ENCODE measurements at regions not wholly inside any gene's neighbourhood (a gene's known extent, or its start where the extent isn't known, plus 50 kb on each side); places are given as distances from the start of the nearest gene placed in this dataset.

DNA sequence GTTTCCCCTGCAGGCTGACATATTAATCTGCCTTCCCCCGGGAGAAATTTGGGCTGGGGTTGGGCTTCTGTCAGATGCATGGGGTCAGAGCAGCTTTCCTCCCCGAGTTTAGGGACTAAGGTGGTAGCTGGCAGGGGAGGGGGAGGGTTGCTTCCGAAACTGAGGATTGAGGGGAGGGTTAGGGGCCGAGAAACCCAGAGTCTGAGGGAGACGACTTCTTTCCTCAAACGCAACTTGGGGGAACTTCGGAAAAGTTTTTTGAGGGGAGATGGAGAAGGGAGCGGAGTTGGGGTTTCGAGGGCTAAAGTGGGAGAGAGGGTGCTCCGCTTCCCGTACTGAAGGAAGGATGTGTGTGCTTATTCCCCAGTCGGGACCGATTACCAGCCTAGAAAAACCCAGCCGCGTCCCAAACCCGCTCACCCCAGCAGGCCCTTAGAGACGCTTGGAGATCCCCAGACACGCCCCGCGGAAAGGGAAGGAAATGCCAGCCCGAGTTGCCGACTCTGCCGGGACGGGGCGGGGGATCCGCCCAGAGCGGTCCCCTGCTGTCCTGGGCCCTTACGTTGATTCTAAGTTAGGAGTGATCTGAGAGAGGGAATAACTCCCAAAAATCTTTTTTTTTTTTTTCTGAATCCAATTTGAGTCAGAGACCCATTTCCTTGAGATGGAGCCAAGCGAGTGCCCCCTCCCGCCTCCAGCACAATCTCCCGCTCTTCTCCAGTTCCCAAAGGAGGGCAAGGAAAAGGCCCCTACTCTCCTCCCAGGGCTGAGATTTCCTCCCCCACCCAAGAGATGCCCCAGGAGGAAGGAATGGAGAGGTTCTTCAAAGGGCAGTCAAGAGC is 61.9 kb downstream of the SMUG1 start:
- Histone ChIP-seq H3K27ac (peak overlapping the region; percentile 89 to 96), H3K27me3 (no peaks in the 10 kb centered on the region), H3K36me3 (peaks cover 0 to 20% (median 4%) of the 10 kb centered on the region in 3 donors), H3K9me3 (no peaks in the 10 kb centered on the region), H3K4me1 (peaks cover 0 to 78% (median 25%) of the 10 kb centered on the region in 4 donors), H3K4me3 (peak overlapping the region; percentile 73)
- DNase-seq: peak; percentile 87 to 93
- TF ChIP-seq, protein P1, sequence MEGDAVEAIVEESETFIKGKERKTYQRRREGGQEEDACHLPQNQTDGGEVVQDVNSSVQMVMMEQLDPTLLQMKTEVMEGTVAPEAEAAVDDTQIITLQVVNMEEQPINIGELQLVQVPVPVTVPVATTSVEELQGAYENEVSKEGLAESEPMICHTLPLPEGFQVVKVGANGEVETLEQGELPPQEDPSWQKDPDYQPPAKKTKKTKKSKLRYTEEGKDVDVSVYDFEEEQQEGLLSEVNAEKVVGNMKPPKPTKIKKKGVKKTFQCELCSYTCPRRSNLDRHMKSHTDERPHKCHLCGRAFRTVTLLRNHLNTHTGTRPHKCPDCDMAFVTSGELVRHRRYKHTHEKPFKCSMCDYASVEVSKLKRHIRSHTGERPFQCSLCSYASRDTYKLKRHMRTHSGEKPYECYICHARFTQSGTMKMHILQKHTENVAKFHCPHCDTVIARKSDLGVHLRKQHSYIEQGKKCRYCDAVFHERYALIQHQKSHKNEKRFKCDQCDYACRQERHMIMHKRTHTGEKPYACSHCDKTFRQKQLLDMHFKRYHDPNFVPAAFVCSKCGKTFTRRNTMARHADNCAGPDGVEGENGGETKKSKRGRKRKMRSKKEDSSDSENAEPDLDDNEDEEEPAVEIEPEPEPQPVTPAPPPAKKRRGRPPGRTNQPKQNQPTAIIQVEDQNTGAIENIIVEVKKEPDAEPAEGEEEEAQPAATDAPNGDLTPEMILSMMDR (IDR thresholded peaks at IDR 0.05): no peak
- intact Hi-C loops (cut with DNase I; ENCODE audit: low total_unique reads): no loop called here

DNA sequence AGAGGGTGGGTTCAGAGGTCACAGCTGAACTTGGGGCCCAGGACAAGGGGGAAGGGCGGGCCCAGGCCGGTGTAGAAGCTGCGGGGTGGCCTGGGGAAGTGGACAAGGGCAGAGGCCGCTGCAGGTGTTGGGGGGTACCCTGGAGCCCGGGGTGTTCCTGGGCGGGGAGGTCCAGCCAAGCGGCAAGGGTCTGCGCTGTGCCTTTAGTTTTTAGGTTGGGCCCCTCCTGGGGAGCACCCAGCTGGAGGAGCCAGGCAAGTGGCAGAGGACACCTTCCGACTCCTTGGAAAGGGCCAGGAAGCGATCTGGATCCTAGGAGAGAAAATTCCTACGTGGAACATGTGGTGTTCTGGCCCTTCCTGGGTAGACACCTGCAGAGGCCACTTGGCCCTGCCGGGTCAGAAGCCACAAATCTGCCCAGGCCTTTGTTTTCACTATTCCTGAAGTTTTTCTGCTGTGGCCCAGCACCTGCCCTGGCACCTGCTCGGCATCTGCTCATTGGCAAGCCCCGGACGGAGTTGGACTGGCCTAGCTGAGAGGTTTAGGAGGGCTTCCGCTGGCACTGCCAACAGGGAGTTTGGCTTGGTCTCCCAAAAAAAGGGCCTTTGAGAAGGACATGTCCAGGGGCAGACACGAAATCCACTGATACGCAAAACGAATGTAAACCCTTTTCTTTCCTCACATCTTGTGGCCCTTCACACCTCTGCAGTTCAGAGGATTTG is 61.1 kb downstream of the SMUG1 start:
- Histone ChIP-seq H3K9me3 (no peaks in the 10 kb centered on the region), H3K4me3 (peak overlapping the region; percentile 73), H3K27ac (peak overlapping the region; percentile 89 to 96), H3K27me3 (no peaks in the 10 kb centered on the region), H3K4me1 (peaks cover 0 to 79% (median 24%) of the 10 kb centered on the region in 4 donors), H3K36me3 (peaks cover 0 to 25% (median 8%) of the 10 kb centered on the region in 3 donors)
- DNase-seq: no peak
- TF ChIP-seq, protein P1 (IDR thresholded peaks at IDR 0.05): no peak
- intact Hi-C loops (cut with DNase I; ENCODE audit: low total_unique reads): no loop called here

DNA sequence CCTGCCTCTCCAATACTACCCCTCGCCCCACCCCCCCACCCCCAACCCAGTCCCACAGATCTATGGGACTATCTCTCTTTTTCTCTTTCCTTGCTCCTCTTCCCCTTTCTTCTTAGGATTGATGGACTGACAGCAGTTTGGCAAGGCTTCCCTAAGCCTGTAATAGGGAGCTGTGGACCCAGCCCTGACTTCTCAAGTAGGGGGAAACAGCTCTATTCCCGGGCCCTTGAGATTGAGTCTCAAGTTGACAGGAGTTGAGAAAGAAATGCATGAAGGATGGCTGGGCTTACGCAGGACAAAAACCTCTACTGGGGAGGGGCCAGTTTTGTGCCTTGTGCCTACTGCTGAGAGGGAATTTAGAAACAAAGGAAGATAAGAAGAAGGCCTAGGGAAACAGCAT is 60.4 kb downstream of the SMUG1 start:
- no peak for DNase-seq
- intact Hi-C loops (cut with DNase I; ENCODE audit: low total_unique reads): no loop called here
- H3K4me3 ChIP-seq: no peak overlapping the region
- H3K9me3 ChIP-seq: no peaks in the 10 kb centered on the region
- H3K36me3 ChIP-seq: peaks cover 0 to 25% (median 8%) of the 10 kb centered on the region in 3 donors
- H3K4me1 ChIP-seq: peaks cover 0 to 76% (median 22%) of the 10 kb centered on the region in 4 donors
- H3K27me3 ChIP-seq: no peaks in the 10 kb centered on the region
- peak overlapping the region; percentile 89 to 96 for H3K27ac ChIP-seq
- TF ChIP-seq, protein P1 (IDR thresholded peaks at IDR 0.05): no peak

DNA sequence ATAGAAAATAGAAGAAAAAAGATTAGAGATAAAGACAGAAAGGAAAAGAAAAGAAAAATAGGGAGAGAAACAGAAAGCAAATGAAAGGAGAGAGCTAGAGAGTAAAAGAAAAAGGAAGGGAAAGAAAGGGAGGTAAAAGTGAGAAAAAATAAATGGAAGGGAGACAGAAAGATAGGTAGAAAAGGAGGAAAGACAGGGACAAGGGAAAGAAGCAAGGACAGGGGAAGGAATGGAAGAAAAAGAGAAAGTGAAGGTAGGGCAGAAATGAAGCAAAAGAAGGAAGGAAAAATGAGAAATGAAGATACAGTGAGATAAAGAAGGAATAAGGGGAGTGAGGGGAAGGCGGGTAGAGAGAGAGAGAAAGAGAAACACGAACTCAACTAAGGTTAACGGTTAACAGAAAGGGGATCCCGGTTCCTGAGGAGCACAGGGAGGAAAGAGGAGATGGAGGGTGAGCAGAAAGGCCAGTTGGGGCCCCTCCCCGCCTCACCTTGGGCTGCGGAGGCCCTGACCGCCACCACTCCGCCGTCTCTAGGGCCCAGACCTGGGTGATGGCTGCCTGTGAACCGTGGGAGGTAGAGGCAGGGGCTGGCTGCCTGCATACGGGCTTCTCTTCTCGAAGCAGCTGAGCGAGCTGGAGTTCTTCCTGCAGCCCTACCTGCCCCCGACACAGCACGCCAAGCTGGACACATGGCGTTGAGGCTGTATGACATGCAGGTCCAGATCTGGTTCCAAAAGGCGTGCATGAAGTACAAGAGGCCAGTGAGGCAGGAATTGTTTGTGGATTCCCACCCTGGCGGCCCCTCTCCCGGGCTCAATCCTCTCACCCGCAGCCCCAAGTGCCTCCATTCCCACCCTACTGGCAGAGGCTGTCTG is 59.5 kb downstream of the SMUG1 start:
- Histone ChIP-seq H3K27me3 (no peaks in the 10 kb centered on the region), H3K9me3 (no peaks in the 10 kb centered on the region), H3K4me3 (no peak overlapping the region), H3K36me3 (peaks cover 0 to 25% (median 8%) of the 10 kb centered on the region in 3 donors), H3K4me1 (peaks cover 0 to 71% (median 18%) of the 10 kb centered on the region in 4 donors), H3K27ac (peak overlapping the region; percentile 89 to 96)
- TF ChIP-seq, protein P1 (IDR thresholded peaks at IDR 0.05): no peak
- intact Hi-C loops (cut with DNase I; ENCODE audit: low total_unique reads): no loop called here
- DNase-seq: no peak
